GM21825 (cell line): ENCODE measurements at regions not wholly inside any gene's neighbourhood (a gene's known extent, or its start where the extent isn't known, plus 50 kb on each side); places are given as distances from the start of the nearest gene placed in this dataset.

Experiments used
- ATAC-seq: cut with Tn5 transposase; IDR thresholded peaks from one replicate; pipeline ENCODE4 v1.9.1; 2021; ENCODE audit warnings: mild to moderate bottlenecking, moderate library complexity; ENCODE audit not compliant: unreplicated experiment

DNA sequence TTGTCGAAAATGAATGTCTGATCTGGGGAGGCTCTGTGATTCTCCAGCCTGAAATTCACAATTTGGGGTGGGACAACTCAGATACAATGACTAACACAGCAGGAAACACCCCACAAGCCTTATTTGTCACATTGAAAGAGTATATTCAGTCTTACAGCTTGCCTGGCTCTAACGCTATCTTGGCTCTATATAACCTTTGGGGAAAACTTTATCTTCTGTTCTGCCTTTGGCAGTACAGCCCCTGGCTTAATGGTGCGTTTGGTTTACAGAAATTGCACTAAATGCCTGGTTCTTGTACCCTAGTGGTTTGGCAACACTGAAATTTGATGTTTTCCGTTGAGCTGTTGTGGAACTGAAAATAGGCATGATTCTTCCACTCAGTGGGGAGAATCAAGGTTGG lies 178.1 kb upstream of the VEGFC start:
- ATAC-seq = no peak

DNA sequence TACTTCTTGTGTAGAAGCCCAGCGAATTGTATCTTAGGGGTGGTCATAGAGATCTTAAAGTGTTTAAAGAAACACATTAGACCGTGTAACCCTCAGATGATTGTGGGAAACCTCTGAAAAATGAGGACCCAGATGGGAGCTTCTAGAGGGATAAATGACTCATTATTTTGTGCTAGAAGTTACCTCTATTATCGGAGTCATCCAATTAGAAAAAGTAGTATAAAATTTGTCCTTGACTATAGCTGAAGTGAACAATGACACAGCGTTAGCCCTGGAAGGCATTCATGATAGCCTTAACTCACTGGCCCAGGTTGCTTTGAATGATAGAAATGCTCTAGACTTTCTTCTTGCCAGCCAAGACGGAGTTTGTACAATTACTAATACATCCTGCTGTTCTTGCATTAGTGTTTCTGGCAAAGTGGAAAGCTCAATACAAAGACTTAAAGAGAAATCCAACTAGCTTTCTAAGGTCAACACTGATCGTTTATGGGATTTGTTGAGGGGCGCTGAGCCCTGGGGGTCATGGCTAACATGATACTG lies 178.9 kb upstream of the VEGFC start:
- no peak for ATAC-seq

DNA sequence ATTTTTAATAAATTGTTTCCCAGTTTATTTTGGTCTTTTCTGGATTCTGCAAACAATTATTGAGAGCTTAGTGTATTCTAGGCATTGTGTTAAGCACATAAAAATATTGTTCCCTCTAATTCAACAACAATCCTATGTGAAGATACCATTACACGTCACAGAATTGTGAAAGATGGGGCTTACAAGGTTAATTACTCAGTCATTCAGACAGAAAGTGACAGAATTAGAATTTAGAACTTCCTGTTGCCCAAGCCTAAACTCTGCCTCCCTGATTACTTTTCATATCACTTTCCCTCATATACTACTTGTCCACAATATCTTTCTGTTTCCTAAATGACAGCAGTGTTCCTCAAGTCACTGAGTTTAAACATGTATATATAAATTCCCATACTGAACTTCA lies 186.7 kb upstream of the VEGFC start:
- no peak for ATAC-seq

DNA sequence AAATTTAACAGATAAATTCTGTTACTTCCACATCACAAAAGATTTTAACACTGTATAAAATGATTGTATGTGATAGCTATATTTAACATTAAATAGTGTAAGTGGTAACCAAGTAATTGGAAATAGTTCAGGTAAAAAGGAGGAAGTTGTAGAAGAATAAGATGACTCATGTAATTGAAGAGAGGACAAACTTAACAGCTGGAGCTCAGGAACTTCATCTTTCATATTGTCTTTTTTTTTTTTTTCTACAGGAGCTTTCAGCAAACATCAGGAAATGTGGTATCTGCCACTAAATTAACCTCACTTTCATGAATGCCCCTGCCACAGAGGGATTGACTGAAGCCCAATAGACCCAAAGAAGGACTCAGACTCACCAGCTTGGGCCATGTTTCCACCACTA lies 188.4 kb upstream of the VEGFC start:
- ATAC-seq = no peak

DNA sequence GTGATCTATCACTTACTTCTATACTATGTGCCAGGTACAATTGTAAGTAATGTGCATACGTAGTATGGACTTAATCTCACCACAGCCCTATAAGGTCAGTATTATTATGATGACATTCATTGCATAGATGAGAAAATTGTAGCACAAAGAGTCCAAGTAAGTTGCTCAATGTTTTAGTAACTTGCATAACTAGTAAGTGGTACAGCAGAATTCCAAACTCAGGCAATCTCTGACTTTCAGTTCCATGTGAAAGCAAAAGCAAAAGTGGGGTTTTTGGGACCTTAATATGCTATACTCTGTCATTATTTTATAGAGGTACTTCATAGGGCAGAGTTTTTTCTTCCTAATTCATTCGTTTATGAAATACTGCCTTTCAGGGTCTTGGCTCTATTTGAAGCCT lies 188.8 kb upstream of the VEGFC start:
- no peak for ATAC-seq

DNA sequence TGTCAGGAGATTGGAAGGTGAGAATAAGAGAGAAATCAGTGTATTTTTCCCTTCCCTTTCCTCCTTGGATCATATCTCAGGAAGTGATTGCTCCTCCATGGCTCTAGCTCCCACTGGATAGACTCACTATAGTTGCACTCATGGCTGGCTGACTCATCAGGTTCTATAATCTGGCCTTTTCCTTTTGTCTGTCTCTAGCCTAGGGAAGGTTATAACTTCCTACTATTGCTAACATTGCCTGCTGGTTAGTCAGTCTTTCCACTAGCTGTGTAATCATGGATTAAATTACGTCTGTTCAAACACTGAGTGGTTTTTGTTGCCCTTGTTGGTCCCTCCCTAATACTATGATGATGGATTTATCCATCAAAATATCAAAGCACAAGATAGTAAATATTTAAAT lies 195.5 kb upstream of the VEGFC start:
- ATAC-seq = no peak

DNA sequence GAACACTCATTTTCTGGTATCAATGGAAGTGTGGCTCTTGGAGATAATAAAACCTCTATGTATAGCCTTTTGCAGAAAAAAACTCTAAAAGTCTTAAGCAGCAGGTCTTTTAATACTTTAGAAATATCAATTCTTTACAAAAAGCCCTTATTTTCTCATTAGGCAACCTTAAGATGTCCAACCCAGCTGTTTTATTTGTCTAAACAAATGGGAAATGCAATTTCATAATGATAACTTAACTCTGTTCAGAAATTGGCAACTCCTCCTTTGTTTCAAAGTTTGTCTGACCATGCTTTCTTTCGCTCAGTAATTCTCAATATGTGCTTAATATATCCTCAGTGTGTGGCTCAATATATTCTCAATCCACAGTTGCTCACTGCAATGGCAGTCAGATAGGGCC lies 196.5 kb upstream of the VEGFC start:
- ATAC-seq = no peak

DNA sequence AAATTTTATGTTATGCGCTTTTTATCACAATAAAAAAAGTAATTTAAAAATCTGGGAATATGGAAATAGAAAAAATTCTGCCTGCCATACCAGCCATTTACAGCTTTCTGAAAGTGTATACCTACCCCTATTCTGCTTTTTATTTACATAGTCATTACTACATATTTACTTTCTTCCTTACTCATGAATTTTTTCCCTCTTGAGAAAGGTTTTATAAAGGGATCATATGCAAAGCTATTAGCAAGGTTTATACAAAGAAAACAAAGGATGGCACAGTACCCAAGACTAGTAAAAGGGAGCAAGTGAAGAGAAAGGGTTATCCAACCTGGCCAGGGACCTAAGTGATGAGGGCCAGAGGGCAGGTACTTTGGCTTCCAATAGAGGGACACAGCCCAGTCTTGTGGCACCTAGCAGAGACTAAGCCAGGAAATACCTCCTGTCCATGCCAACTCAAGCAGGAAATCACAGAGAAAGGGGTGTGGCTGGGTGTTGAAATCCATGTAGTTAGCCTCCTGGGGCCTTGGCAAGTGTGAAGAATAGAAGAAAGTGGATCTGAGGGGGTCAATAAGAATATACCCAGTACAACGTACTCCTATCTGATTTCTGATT lies 207.3 kb upstream of the VEGFC start:
- ATAC-seq = no peak

DNA sequence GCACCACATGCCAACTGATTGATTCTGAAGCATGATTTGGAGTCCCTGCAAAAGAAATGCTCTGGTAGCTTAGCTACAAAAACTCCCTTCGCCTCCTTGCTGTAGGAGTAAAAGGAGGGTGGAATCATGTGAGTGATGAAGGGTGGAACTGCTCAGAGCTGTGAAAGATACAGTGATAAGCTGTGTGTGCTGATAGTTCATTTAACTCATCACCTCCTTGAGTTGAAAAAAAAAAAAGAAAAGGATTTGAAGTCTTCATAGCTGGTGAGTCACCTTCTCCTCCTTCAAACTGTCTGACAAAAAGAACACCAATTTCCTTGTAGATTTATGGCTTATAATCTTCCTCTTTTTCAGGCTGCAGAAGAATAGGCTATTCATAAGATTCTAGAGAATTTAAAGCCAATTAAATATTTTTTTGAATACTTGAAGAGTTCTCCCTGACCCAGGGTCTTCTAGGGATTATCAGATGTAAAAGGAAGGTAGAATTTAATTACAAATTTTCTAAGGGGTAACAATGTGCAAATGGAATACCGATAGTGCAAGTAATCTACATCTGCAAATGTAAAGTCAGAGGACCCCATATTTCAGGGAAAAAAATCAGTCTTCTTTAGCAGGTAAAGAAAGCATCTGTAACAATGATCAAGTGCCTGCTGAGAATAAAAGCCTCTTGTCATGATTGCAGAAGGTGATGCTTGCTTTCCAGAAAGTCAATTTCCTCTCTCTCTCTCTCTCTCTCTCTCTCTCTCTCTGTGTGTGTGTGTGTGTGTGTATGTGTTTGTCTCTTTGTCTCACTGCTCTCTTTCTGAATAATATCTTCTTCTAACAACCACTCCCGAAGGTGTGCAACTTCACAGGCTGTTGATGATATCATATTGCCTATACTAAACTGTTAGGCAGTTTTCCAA lies 208.8 kb upstream of the VEGFC start:
- ATAC-seq = no peak

DNA sequence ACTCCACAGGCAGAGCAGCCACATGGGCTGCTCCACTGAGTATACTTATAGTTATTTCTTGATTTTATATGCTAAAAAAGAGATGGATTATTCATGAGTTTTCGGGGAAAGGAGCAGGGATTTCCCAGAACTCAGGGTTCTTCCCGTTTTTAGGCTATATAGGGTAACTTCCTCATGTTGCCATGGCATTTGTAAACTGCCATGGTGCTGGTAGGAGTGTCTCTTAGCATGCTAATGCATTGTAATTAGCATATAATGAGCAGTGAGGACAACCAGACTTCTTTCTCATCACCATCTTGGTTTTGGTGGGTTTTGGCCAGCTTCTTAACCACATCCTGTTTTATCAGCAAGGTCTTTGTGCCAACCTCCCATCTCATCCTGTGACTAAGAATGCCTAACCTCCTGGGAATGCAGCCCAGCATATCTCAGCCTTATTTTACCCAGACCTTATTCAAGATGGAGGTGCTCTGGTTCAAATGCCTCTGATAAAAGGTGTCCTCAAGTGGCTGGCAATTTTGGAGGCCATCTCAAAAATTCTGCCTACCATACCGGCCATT lies 213.0 kb upstream of the VEGFC start:
- no peak for ATAC-seq

DNA sequence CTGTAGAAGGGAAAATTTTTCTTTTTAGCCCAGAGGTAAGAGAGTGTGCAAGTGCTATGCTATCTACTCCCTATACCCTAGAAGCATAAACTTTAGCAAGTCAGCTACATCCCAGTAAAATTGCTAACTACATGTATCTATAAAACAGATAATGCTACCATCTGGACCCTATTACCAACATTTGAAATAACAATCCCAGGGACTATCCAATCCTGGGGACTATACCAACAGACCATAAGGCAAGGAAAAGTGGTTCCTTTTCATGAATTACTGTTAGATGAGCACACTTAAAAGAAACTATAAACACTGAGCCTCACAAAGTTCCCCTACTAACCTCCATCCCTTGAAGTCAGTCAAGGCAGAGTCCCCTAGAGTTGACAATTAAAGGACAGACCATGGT lies 213.6 kb upstream of the VEGFC start:
- ATAC-seq = no peak

DNA sequence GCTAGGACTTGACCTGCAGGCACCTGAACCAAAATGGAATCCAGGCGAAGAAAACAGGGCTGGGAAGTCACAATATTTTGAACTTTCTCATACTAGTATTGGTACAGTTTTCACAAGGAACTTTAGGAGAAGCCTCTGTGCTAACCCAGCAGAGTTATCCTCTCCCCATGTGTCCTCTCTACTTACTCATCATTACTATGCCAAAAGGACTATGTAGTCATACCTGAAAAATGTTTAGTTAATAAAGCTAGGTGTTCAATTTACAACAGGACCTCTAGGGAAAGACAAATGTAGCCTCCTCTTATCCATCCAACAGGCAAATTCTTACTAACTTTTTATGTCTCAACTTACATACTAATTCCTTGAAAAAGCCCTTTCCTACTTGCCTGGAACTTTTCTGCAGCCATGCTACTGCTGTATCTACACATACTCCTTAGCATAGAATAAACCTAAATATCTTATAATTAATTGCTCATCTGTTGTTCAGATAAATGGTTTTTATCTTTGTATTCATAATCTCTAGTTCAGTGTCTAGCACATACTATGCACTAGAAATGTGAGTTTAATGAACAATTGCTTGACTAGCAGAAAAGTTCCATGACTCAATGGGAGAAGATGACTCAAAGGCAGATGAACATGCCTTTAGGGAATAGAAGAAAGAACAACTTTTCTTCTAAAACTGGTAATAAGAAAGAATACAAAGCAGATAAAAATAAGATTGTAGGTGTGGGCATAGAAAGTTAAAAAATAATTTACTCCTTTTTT lies 215.5 kb upstream of the VEGFC start:
- ATAC-seq = no peak

DNA sequence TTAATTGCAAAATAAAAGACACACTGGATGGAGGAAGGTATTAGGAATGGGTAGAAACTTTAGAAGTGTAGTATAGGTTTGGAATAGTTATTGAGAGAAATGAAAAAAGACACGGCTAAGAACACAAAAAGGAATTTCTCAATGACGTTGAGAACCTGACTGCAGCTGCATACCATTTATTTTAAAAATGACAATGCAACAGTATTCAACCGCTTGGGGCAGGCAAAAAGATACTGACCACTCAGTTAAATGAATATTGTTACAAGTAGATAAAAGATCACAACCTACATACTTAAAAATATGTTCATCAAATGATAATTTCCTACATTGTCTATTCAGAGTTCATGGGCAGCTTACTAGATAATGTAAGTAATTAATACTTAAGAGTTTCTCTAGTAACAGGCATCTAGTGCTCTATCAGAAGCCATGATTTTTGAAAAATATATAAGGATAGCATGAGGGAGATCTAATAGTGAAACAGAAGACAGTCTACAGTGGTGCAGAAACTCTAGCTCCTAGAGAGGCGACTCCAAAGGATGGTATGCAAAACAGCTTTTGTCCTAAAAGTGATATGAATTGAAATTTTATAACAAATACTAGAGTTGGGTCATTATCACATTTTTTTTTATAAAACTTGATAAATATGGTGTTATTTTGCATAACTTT lies 216.2 kb upstream of the VEGFC start:
- no peak for ATAC-seq

DNA sequence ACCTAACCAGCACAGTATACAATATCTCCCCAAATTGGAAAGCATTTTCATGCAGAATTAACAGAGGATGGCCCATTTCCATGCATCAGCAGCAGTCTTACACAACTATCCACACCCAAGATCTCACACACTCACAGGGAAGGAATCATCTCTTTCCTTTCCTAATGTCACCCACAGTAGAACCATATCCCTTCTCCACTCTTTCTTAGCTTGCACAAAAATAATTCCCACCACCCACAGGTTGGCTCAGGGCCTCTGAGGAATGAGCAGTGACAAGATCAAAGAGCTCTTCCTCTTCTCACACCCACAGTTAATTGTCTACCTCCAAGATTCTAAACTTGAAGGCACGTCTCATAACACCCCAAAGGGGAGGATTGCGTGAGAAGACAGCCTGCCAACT lies 217.7 kb upstream of the VEGFC start:
- ATAC-seq = no peak

DNA sequence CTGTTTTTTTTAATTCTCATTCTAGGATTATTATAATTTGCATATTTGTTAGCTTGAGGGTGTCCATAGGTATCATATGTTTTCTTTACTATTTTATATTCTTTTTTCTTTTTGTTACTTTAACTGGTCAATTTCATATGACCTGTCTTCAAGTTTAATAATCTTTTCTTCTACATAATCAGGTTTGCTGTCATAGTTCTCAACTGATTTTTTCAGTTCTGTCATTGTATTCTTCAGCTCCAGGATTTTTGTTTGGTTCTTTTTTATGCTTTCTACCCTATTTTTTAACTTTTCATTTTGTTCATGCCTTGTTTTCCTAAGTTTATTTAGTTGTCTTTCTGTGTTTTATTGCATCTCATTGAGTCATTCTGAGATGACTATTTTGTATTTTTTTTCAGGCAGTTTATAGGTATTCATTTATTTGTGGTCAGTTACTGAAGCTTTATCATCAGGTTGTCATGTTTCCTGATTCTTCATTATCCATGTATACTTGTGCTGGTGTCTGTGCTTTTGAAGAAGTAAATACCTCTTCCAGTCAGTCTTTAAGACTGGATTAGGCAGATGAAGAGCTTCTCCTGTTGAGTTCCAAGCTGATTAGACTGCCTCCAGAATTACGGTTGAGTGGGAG lies 220.3 kb upstream of the VEGFC start:
- no peak for ATAC-seq

DNA sequence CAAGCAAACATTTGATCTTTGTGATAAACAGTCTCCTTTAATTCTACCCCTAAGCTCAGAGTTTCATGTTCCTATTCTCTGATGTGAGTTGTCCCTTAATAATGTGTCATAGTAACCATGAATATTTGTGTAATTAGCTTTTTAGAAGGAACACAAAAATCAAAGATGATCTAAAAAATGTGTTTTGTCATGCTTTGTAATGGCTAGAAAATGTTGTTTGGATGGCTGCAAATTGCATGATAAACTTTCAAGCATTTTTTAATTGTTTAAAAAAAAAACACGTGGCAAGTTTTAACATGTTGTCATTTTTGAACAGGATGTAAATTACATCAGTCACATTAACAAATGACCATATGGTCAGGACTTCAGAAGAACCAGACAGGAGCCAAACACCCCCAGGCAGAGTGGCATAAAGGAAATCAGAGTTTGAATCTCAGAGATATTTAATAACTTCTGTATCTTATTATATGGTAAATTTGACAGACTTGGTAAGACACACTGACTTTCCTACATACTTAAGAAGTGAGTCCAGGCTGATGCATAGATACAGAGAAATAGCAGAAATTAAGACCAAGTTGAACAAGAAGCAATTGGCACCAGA lies 223.9 kb upstream of the VEGFC start:
- ATAC-seq = no peak

DNA sequence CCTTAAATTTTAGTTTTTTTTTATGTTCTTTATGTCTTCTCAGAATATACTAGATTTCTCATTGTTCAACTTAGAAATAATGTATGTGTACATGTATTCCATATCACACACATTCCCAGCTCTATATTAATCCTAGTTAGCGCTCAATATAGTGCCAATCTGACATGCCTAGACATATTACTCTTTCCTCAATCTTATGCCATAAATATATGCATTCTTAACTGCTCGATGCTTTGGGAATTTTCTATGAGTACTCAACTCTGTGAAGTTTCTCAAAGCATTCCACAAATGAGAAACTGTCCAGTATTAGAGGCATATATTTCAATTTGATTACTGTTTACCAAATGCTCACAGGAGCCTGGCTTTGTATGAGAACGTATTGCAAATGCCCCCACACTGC lies 231.2 kb upstream of the VEGFC start:
- no peak for ATAC-seq

DNA sequence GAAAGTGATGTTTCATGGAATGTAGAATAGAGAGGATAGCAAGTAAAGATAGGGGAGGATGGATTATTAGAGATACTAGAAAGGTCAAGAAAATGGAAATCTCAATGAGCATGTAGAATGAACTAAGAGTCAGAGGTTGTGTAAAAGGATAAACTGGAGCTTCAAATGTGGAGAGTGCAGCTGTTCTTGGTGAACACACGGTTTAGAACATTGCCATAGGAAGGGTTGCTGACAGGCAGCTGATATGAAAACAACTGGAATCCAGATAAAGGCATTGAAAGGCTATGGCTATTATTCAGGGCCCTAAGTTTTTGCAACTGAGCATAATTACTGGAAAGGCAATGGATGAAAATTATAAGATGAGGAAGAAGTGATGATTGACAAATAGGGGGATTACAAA lies 239.6 kb upstream of the VEGFC start:
- ATAC-seq = no peak

DNA sequence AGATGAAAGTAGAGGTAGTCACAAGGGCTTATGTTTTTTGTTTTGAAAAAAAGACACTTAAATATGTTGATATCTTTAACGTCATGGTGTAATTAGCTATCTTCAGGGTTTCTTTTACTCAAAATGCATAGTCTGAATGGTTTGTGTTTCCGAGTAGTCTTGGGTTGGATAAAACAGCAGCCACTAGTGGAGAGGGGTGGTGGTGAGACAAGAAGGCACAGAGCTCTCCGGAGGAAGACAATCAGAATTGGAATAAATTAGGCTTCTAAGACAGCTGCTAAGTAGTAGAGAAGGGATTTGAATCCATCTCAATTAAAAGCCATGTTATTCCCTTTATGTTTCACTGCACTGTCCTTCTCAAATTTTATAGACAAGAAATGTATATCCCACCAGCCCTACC lies 240.4 kb upstream of the VEGFC start:
- ATAC-seq = no peak

DNA sequence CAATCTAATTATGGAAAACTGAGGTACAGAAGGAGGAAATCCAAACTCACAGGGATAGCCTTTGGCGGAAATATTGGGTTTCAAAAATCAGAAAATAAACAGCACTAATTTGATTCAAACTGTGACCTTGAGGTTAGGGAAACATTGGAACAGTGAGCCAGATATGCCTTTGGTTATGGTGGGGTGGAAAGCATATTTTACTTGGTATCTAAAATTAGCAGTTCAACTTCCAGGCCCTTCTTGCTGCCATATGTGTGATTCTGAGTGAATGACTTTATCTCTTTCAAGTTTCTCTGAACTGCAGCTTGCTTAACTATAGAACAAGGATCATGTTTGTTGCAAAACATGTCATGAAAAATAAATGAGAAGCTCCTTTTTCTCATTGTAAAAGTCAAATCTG lies 240.9 kb upstream of the VEGFC start:
- no peak for ATAC-seq
